Right renal cortex interstitium (tissue), 3 donors: ENCODE measurements at regions not wholly inside any gene's neighbourhood (a gene's known extent, or its start where the extent isn't known, plus 50 kb on each side); places are given as distances from the start of the nearest gene placed in this dataset.

Experiments
- DNase-seq, 3 donors: peaks; one replicate each; pipeline ENCODE4 v3.0.0-alpha.2; 2013; ENCODE audit warnings: low read depth in 3 of 3, low spot score in 2 of 3

DNA sequence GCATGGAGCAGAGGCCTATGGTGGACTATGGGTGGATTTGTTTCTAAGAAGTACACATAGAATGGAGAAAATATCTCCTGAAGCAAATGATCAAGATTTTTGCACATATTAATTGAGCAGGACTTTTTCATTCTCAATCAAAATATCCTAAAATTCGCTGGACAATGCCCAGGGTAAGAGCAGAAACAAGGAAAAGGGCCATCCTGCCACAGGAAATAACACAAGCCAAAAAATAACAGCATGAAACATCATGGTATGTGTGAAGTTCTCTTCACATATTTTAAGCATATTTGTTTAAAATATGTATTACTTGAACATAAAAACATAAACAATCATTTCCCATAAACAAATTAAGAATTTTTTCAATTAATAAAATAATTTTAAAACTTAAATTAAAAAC lies 868.9 kb downstream of the EPHA7 start:
- DNase-seq = no peak

DNA sequence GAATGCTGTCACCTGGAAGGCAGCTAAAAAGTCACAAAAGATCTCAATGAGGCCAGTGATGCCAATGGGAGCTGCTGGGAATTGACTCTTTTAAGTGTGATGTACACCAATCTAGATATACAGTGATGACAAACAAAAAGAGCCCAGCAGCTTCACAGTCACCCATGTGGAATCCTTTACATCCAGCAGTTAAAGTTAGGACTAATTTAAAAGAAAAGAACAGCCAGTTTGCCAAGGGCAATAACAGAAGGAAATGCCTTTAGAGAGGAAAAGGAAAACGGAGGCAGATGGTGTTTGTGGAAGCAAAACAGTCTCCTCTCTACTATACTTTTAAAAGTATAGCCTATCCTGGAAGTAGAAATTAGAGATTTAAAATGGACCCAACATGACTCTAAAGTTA lies 873.5 kb downstream of the EPHA7 start:
- peak in 1 of 3 donors; percentile 1 for DNase-seq

DNA sequence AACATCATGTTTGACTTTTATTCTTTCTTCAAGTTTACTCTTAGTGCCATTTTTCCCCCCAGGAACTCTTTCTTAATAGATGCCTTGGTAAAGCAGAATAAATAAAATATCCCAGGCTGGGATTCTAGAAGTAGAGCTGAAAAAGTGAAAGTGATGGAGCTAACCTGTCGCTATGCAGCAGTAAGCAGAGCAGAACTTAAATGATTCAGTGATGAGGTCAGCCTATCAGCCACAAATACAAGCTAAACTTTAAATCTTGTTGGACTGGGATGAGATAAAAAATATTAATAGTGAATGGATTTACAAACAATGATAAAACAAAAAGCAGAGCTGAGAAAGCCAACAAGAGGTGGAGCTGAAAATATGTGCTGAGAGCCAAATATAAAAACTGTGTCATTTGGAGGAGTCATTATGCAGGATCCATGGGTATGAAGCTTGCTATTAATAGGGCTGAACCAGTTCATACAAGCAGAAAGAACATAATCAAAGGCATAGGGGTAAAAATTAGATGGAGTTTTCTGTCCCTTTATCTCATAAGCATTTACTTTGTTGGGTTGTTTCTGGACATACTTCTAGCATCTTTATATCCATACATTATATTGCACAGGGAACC lies 877.8 kb downstream of the EPHA7 start:
- no peak for DNase-seq

DNA sequence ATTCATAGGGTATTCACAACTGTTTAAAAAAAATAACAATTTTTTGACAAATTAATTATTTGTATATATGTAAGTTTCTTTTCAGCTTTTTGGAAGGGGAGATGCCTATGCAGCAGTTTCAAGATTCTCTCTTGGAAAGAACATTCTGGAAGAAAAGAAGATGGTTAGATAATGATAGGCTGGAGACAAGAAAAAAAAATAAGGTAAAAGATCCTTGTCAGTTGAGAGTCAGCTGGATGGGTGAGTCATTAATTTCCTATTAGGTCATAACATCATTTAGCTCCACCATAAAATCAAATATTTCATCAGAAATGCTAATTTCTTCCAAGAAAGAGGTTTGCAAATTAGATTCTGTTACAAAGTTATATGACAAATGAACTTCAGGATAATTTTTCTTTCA lies 880.4 kb downstream of the EPHA7 start:
- DNase-seq = no peak

GRCh38 chr6:92538275-92538674 lies 881.1 kb downstream of the EPHA7 start:
- DNase-seq = no peak

GRCh38 chr6:92534109-92534508 lies 885.2 kb downstream of the EPHA7 start:
- DNase-seq = no peak

DNA sequence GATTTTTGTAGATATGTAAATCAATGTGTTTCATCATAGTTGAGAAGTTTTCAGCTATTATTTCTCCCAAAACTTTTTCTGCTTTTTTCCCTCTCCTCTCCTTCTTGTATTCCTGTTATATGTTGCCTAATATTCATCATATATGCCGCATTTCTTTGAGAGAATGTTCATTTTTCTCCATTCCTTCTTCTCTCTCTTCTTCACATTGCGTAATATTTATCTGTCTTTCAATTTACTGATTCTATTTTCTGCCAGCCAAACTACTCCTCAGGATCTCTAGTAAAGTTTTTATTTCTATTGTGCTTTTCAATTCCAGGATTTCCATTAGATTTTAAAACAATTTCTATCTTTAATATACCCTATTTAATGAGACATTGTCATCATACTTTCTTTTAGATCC lies 896.8 kb downstream of the EPHA7 start:
- no peak for DNase-seq

GRCh38 chr6:92521553-92521952 lies 897.8 kb downstream of the EPHA7 start:
- DNase-seq = no peak

- no peak for DNase-seq
These were observed 909.2 kb downstream of the EPHA7 start for GRCh38 chr6:92510137-92510536.

DNA sequence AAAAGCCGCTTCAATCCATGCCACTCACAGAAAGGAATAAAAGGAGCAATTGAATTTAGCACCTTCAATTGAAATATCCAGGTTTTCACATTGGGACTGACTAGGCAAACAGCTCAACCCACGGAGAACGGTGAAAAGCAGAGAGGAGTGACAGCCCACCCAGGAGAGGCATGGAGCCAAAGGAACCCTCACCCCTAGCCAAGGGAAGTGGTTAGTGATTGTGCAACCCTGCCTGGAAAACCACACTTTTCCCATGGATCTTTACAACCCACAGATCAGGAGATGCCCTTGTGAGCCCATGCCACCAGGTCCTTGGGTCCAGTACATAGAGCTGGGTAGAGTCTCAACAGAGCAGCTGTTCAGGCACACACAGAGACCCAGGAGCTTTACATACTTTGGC lies 911.8 kb downstream of the EPHA7 start:
- no peak for DNase-seq

GRCh38 chr6:92504509-92504908 lies 914.9 kb downstream of the EPHA7 start:
- DNase-seq = no peak

DNA sequence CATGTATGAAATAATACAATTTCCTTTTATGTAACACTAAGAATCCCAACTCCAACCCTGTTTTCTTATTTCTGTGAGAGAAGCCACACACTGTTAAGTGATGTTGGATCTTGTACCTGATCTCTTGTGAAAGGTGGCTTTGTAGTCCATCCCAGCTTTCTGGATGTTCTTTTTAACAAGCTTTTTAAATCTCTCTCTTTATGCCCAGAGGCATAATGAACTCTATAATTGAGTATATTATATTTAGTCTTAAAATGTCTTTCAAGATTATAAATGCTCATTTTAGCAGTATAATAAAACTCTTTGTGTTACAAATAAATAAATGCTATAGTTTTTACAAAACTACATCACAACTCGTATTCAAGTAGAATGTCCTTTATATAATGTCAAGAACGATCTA lies 922.1 kb downstream of the EPHA7 start:
- DNase-seq = no peak

DNA sequence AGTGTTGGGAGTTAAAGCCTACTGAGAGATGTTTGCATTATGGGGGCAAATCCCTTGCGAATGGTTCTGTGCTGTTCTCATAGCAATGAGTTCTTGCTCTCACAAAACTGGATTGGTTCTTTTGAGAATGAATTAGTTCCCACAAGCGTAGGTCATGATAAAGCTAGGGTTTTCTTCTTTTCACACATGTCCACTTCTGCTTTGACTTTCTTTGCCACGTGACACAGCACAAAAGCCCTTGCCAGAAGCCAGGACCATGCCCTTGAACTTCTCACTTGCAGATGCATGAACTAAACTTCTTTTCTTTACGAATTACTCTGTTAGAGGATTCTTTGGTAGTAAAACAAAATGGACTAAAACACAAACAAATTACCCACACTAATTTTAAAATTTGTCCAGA lies 922.8 kb downstream of the EPHA7 start:
- DNase-seq = no peak

GRCh38 chr6:92495242-92495641 lies 924.1 kb downstream of the EPHA7 start:
- no peak for DNase-seq

- no peak for DNase-seq
These were observed 933.9 kb downstream of the EPHA7 start for GRCh38 chr6:92485487-92485886.

GRCh38 chr6:92479831-92480230 lies 939.5 kb downstream of the EPHA7 start:
- no peak for DNase-seq

DNA sequence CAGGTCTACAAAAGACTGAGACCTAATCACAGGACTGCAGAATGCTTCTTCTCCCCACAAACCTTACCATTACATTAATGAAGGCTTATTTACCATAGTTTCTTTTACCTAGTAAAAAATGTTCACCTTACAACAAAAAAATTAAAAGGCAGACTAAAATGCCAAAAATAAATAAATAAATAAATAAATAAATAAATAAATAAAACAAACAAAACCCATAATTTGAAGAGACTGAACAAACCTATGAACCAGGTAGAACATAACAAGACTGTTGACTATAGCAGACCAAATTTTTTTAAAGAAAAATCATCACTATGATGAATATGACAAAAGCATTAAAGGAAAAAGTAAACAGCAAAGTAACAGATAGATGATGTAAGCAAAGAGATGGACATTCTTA lies 946.3 kb downstream of the EPHA7 start:
- DNase-seq = no peak

GRCh38 chr6:92469186-92469828 lies 950.1 kb downstream of the EPHA7 start:
- DNase-seq = no peak

DNA sequence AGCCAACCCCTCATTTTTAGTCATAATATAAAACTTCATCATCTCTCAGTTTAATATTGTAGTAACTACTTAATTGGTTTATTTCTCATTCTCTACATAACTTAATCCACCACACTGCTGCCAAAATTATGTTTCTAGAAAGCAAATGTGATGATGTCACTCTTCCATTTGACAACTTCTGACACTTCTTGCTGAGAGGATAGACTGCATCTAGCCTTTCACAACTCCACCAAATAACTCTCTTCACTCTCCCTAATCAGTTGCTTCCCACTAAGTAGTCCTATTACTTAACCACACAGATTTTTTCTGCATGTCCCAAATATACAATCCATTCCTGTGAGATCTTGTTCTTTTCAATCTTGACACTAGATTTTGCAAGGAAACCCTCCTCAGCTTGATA lies 951.3 kb downstream of the EPHA7 start:
- DNase-seq = no peak

- no peak for DNase-seq
These were observed 959.2 kb downstream of the EPHA7 start for GRCh38 chr6:92460133-92460532.

GRCh38 chr6:92459606-92460005 lies 959.8 kb downstream of the EPHA7 start:
- no peak for DNase-seq

DNA sequence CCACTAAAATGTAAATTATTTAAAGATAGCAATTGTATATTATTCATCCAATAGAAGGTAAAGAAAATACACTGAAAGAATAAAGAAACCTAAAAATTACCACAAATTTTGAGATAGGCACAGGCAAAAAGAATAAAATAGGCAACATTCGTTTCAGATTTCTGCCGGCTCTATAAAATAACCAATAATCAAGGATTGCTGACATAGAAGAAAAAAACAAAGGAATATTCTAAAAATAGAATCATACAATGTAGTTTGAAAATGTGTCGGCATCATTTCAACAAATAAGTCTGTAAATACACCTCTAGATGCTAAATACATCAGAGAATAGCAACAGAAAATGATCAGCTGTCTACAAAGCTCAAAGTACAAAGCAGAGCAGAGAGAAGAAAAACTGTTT lies 973.3 kb downstream of the EPHA7 start:
- DNase-seq = no peak

DNA sequence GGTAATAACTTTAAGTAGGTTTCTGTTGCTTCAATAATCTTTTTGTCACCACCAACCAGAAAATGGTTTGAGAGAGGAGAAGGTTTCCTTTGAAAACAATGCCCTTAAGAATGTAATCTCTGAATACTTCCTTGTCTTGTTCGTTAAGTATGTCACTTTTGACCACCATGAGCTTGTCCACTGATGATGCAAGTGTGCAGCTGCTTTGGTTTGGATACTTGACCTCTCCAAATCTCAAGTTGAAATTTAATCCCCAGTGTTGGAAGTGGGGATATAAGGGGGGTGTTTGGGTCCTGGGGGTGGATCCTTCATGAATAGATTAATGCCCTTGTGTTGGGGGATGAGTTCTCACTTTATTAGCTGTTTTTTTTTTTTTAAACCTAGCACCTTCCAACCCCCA lies 985.4 kb downstream of the EPHA7 start:
- DNase-seq = no peak
